22Rv1 (cell line): ENCODE measurements at regions not wholly inside any gene's neighbourhood (a gene's known extent, or its start where the extent isn't known, plus 50 kb on each side); places are given as distances from the start of the nearest gene placed in this dataset.

ENCODE experiments used
- CTCF ChIP-seq: fragments of 450-650 bp; IDR thresholded peaks from 2 replicates; pipeline ENCODE4 v1.5.1; 2017; ENCODE audit warnings: mild to moderate bottlenecking
- ZFX ChIP-seq: fragments of 450-650 bp; IDR thresholded peaks from 2 replicates; pipeline ENCODE4 v1.6.1; 2017; ENCODE audit warnings: antibody characterized with exemption, borderline replicate concordance

GRCh38 chr11:88039476-88040147, 135.6 kb downstream of the RAB38 start:
- TF ChIP-seq CTCF (no peak), ZFX (no peak)
